Panc1 (cell line): ENCODE measurements at regions not wholly inside any gene's neighbourhood (a gene's known extent, or its start where the extent isn't known, plus 50 kb on each side); places are given as distances from the start of the nearest gene placed in this dataset.

Source experiments
- ATAC-seq: fragments of 200-7000 bp; cut with Tn5 transposase; 2 replicates; pipeline ENCODE4 v1.9.1; 2020; ENCODE audit warnings: mild to moderate bottlenecking, moderate library complexity
- BruUV-seq: library from RNA; stranded (reverse); fragments of 400-500 nt; replicated peaks from 2 replicates; lab custom pipeline; 2021; lab: Mats Ljungman, UMichigan
- CTCF ChIA-PET: fragments of 300-600 bp; sonication (Branson Sonifier 250); formaldehyde crosslinking; loops from one replicate; lab custom pipeline; 2022; ENCODE audit warnings: antibody characterized with exemption; lab: Charles Lee
- POLR2A ChIA-PET: fragments of 300-600 bp; sonication (Branson Sonifier 250); formaldehyde crosslinking; loops from one replicate; lab custom pipeline; 2022; ENCODE audit warnings: antibody characterized with exemption; lab: Charles Lee
- DNase-seq: peaks from one replicate; pipeline ENCODE4 v3.0.0-alpha.2; 2010; ENCODE audit warnings: low read depth, low spot score
- H3K27ac ChIP-seq: 2 replicates; pipeline ENCODE4 v1.5.1; 2011; ENCODE audit warnings: mild to moderate bottlenecking, low read length, inconsistent platforms
- H3K27me3 ChIP-seq: fragments of 200-500 bp; sonication (Bioruptor generic); 2 replicates; pipeline ENCODE4 v1.6.0; 2014; ENCODE audit warnings: low read length, inconsistent platforms; ENCODE audit not compliant: control insufficient read depth, insufficient read depth
- H3K36me3 ChIP-seq: fragments of 200-500 bp; sonication (Bioruptor generic); 2 replicates; pipeline ENCODE4 v1.5.1; 2014; ENCODE audit warnings: inconsistent platforms, mild to moderate bottlenecking, low read length, moderate library complexity; ENCODE audit not compliant: control insufficient read depth, insufficient read depth
- H3K4me1 ChIP-seq: 2 replicates; pipeline ENCODE4 v1.5.1; 2011; ENCODE audit warnings: inconsistent platforms, mild to moderate bottlenecking, low read length, moderate library complexity; ENCODE audit not compliant: control insufficient read depth, insufficient read depth
- H3K4me3 ChIP-seq, 2 experiments: 2 replicates each; pipeline ENCODE4 v1.5.1; 2011 to 2012; ENCODE audit warnings: low read depth in 2 of 2, low read length in 2 of 2, mild to moderate bottlenecking in 2 of 2, inconsistent platforms in 1 of 2, moderate library complexity in 1 of 2
- H3K9me3 ChIP-seq: fragments of 200-500 bp; sonication (Bioruptor generic); 2 replicates; pipeline ENCODE4 v1.5.1; 2014; ENCODE audit warnings: low read depth, mild to moderate bottlenecking, inconsistent platforms, low read length, moderate library complexity; ENCODE audit not compliant: control insufficient read depth, insufficient read depth
- CTCF ChIP-seq: fragments of 450-650 bp; IDR thresholded peaks from 2 replicates; pipeline ENCODE4 v1.5.1; 2017; ENCODE audit warnings: mild to moderate bottlenecking
- POLR2AphosphoS5 ChIP-seq: IDR thresholded peaks from 2 replicates; pipeline ENCODE4 v1.6.1; 2012; ENCODE audit warnings: mild to moderate bottlenecking, low read depth, low read length, moderate library complexity
- REST ChIP-seq, 2 experiments: IDR thresholded peaks; 2 replicates each; pipeline ENCODE4 v1.6.1; 2011 to 2012; ENCODE audit warnings: low read depth in 2 of 2, control low read depth in 1 of 2, low read length in 1 of 2, mild to moderate bottlenecking in 1 of 2, moderate library complexity in 1 of 2; ENCODE audit not compliant: insufficient read depth in 1 of 2
- SIN3A ChIP-seq: IDR thresholded peaks from 2 replicates; pipeline ENCODE4 v1.6.1; 2012; ENCODE audit warnings: low read depth, mild to moderate bottlenecking, low read length, moderate library complexity, borderline replicate concordance; ENCODE audit not compliant: insufficient read depth
- in situ Hi-C: cut with HindIII; loops from 2 replicates; pipeline ENCODE4 v1.10.0; 2016; ENCODE audit warnings: low sequenced_read_pairs, low pct_unique_long_range_greater_than_20kb
- intact Hi-C: fragments of 100-400 bp; cut with micrococcal nuclease; formaldehyde crosslinking; loops from one replicate; pipeline ENCODE4 v1.10.0; 2022; ENCODE audit not compliant: unreplicated experiment

DNA sequence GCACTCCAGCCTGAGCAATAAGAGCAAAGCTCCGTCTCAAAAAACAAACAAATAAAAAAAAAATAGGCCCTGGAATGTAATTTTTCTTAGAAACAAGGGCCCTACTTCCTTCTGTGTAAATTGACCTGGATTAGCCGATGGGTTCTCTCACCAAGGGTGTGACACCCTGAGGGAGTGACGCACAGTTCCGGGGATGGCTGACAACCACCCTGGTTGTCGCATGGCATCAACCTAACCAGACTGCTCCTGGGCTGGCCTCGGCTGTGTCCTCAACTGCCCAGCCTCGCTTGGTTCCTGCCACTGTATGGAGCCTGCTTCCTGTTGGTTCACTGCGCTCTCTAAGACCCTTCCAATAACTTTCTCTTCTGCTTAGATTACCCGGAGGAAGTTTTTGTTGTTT is 51.2 kb upstream of the SPATA31D4 start:
- TF ChIP-seq CTCF (no peak), POLR2AphosphoS5 (no peak), SIN3A (no peak), REST (IDR thresholded peaks at IDR 0.05; ENCODE audit: insufficient read depth in 1 of 2, low read depth in 2 of 2, low read length in 1 of 2) (no peak)
- H3K4me3 ChIP-seq, result no peak overlapping the region
- intact Hi-C loops, result no loop called here
- H3K27me3 ChIP-seq, result no peaks in the 10 kb centered on the region
- H3K36me3 ChIP-seq, result no peaks in the 10 kb centered on the region
- in situ Hi-C loops, result no loop called here
- no peaks in the 10 kb centered on the region for H3K4me1 ChIP-seq
- H3K9me3 ChIP-seq, result no peaks in the 10 kb centered on the region
- BruUV-seq, result no TSS peak
- ChIA-PET POLR2A (no interaction called here), CTCF (no interaction called here)
- no peak overlapping the region for H3K27ac ChIP-seq
- no peak for DNase-seq
- ATAC-seq, result no peak
